ENCODE measurements at regions not wholly inside any gene's neighbourhood (a gene's known extent, or its start where the extent isn't known, plus 50 kb on each side); places are given as distances from the start of the nearest gene placed in this dataset.
"Not testable (repeated sequence)": the region's sequence is repeated elsewhere in the genome, so short reads cannot be mapped to it uniquely, and the experiment has no call there.

- Mint-ChIP-seq H3K4me1 (ENCODE audit: unreplicated experiment) (no peaks in the 10 kb centered on the region), H3K9me3 (ENCODE audit: unreplicated experiment) (peaks cover 10% of the 10 kb centered on the region), H3K27me3 (ENCODE audit: unreplicated experiment) (peaks cover 3% of the 10 kb centered on the region), H3K27ac (ENCODE audit: unreplicated experiment) (no peak overlapping the region), H3K4me3 (ENCODE audit: unreplicated experiment) (no peak overlapping the region), H3K36me3 (ENCODE audit: unreplicated experiment) (no peaks in the 10 kb centered on the region)
- no peak for DNase-seq (ENCODE audit: extremely low spot score, unreplicated experiment)
- no peak for TF ChIP-seq CTCF (IDR thresholded peaks at IDR 0.05)
Measured at GRCh38 chrX:14997271-14997670, 124.0 kb downstream of the MOSPD2 start.

GRCh38 chrX:14984425-14984824 lies 111.2 kb downstream of the MOSPD2 start:
- not testable (repeated sequence) for H3K4me1 Mint-ChIP-seq (ENCODE audit: unreplicated experiment); H3K4me3 Mint-ChIP-seq (ENCODE audit: unreplicated experiment); DNase-seq (ENCODE audit: extremely low spot score, unreplicated experiment); H3K27ac Mint-ChIP-seq (ENCODE audit: unreplicated experiment); H3K36me3 Mint-ChIP-seq (ENCODE audit: unreplicated experiment)
- H3K9me3 Mint-ChIP-seq (ENCODE audit: unreplicated experiment) = peaks cover 26% of the 10 kb centered on the region
- H3K27me3 Mint-ChIP-seq (ENCODE audit: unreplicated experiment) = peaks cover 18% of the 10 kb centered on the region

All from osteocyte (in vitro differentiated cells).